Stimulated activated CD4-positive, alpha-beta T cell treated with anti-CD3 and anti-CD28 coated beads, Interleukin-4, amount 100 ng/mL, for 4 hours (primary cell): ENCODE measurements at regions not wholly inside any gene's neighbourhood (a gene's known extent, or its start where the extent isn't known, plus 50 kb on each side); places are given as distances from the start of the nearest gene placed in this dataset.
"Not testable (repeated sequence)": the region's sequence is repeated elsewhere in the genome, so short reads cannot be mapped to it uniquely, and the experiment has no call there.

ENCODE experiments used
- DNase-seq, 2 experiments: peaks; one replicate each; pipeline ENCODE4 v3.0.0-alpha.2; 2020

- no peak for DNase-seq
These were observed 431.8 kb upstream of the CCDC54 start for GRCh38 chr3:106945435-106945834.

GRCh38 chr3:106946866-106947265 is 430.4 kb upstream of the CCDC54 start:
- DNase-seq: no peak

DNA sequence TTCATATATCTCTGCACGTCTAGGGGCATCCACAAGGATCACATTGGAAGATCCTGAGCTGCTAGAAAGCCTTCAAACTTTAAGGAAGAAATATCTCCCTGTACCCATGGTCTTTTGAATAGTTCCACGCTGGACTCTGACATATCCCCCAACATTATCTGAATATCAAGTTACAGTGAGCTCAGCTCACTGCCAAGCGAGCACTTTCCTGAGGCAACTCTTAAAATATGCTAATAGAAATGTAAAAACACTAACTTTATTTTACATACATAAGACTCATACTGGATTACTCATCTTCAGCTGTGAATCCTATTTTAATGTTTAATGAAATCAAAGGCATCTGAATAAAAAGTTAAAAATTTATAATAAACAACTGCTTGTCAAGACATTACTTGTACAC is 420.2 kb upstream of the CCDC54 start:
- DNase-seq: no peak

DNA sequence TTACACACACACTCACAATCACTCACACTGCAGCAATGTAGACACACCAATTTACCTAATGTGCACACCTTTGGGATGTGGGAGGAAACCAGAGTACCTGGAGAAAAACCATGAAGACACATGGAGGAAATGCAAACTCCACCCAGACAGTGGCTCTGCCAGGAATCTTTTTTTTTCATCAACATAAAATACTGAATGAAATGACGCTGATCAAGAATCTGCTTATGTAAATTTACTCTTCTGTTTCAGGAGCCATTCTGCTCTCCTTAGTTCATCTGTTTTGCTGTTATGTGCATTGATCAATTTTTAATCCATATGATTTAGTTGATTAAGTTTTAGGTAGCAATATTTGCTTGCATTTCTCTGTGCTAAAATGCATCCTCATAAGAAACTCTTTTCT is 414.2 kb upstream of the CCDC54 start:
- no peak for DNase-seq

DNA sequence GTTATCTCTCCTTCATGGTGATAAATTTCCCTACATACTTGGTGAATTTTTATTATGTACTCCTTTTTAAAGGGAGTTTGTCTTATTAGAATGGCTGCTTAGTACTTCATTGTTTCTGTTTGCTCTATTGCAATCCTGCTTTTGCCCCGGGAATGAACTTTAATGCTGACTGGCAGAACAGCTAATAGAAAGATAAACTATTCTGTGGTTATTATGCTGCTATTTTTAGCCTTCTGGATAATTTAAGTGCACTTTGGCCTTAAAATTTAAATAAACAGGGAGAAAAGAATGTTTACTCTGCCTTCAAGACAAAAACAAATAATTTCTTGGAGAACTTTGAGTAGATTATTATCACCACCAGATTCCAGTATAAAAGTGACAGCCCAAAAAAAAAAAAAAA is 413.8 kb upstream of the CCDC54 start:
- DNase-seq: no peak

DNA sequence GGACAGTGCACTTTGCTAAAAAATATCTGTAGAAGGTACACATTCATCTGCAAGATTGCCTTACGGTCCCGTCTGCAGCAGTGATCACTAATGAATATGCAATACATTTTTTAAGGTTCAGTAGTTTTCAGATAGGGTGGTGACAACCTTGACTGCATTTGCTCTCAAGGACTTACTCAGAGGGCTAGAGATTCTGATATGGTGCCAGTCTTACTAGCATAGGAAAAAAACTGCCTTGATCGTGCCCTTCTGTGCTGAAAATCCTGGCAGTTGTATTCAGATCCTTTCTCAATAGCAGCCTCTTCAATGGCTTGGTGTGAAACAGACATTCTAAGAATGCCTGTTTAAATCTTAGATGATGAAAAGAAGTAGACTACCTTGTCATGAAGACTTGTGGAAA is 411.9 kb upstream of the CCDC54 start:
- DNase-seq: no peak

DNA sequence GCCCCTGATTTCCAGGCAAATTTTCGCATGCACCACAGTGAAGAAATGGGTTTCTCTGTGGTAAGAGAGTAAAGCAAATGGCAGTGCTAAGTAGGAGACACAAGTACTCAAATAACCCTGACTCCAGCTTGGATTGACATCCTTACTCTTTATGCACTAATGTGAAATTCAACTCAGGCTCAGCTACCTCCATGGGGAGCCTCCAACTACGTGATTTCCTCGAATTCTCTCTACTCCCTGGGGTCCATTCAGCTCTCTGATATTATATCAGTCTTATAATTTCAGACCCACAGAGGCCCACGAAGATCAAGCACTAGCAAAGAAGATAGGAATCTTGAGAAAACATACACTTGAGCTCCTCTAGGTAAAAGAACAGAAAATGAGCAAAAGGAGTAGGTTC is 407.6 kb upstream of the CCDC54 start:
- no peak for DNase-seq

GRCh38 chr3:106981392-106981791 is 395.8 kb upstream of the CCDC54 start:
- no peak for DNase-seq

DNA sequence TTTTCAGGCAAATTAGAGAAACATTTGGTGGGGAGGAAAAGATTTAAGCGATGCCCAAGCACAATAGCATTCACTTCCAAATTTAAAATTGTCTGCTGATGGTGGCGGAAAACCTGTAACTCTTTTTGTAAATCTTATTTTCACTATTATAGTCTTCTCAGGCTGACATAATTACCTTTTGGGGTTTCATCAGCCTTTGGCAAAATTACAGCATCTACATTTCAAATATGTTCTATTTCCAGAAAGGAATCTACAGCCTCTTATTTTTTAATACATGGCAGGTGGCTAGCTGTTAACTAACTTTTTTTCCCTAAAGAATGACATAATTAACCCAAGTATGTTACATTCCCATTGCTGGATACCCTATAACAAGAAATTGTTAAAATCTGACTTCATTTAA is 391.5 kb upstream of the CCDC54 start:
- DNase-seq: no peak

DNA sequence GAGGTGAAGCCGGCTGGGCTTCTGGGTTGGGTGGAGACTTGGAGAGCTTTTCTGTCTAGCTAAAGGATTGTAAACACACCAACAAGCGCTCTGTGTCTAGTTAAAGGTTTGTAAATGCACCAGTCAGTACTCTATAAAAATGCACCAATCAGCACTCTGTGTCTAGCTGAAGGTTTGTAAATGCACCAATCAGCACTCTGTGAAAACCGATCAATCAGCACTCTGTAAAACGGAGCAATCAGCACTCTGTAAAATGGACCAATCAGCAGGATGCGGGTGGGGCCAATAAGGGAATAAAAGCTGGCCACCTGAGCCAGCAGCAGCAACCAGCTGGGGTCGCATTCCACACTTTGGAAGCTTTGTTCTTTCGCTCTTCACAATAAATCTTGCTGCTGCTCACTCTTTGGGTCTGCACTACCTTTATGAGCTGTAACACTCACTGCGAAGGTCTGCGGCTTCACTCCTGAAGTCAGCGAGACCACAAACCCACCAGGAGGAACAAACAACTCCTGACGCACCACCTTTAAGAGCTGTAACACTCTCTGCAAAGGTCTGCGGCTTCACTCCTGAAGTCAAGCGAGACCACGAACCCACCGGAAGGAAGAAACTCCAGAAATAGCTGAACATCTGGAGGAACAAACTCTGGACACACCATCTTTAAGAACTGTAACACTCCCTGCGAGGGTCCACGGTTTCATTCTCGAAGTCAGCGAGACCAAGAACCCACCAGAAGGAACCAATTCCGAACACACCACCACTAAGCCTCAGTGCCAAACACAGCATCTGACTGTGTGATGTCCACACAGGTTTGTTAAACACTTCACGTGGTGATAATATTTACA is 378.2 kb upstream of the CCDC54 start:
- DNase-seq: not testable (repeated sequence)

DNA sequence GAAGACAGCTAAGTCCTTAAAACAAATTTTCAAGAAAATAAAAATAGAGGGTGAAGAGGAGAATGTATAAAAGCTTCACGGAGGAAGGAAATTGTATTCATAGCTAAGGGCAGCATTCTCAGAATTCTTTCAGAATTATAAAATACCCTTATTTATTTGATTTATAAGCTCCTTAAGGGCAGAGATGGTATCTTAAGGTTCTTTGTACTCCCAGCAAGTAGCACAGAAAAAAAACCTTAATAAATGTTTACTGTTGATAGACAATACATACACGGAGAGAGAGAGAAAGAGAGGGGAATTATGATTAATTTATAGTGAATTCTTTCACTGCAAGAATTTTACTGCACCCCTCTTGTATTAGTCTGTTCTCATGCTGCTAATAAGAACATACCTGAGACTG is 375.6 kb upstream of the CCDC54 start:
- no peak for DNase-seq

DNA sequence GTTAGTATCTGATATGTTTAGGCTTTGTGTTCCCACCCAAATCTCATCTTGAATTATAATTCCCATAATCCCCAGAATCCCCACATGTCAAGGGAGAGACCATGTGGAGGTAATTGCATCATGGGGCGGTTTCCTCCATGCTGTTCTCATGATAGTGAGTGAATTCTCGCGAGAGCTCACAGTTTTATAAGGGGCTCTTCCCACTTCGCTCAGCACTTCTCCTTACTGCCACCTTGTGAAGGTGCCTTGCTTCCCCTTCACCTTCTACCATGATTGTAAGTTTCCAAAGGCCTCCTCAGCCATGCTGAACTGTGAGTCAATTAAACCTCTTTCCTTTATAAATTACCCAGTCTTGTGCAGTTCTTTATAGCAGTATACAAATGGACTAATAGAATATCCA is 371.9 kb upstream of the CCDC54 start:
- not testable (repeated sequence) for DNase-seq

DNA sequence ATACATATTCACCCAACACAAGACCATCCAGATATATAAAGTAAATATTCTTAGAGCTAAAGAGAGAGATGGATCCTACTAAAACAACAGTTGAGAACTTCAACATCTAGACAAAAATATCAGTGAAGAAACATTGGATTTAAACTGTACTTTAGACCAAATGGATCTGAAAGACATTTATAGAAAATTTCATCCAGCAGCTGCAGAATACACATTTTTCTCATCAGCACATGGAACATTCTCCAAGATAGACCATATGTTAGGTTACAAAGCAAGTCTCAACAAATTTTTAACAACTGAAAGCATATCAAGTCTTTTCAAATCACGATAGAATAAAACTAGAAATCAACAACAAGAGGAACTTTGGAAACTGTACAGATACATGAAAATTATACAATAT is 369.0 kb upstream of the CCDC54 start:
- DNase-seq: no peak

DNA sequence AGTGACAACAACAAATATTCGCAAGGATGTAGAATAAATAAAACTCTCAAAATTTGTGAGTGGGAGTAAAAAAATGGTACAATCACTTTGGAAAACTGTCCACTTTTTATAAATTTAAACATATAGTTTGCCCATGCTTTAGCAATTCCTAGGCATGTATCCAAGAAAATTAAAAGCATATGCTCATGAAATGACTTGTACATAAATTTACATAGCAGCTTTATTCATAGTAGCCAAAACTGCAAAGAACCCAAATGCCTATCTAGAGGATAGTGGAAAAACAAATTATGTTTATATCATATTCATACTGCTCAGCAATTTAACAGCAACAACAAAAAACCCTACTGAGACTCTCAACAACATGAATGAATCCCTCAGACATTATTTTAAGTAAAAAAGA is 363.6 kb upstream of the CCDC54 start:
- DNase-seq: no peak

DNA sequence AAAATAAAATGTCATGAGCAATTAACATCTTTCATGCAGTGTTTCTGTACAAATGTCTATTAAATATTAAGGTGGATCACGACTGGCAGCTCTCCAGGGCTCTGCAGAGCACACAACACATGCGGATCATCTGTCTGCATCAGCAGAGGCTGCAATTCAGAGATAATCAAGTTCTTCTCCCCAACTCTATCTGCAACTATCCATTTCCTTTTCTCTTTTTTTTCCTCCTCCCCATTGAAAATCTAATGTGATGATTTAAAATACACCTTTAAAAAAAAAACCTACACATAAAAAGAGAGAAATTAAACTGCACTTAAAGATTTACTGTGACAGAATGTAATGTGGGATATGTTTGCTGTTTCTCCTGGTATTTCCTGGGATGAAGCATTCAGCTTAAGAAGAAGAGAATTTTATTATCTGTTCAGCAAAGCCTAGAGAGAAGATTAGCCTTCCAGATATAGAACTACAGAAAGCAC is 352.6 kb upstream of the CCDC54 start:
- no peak for DNase-seq

DNA sequence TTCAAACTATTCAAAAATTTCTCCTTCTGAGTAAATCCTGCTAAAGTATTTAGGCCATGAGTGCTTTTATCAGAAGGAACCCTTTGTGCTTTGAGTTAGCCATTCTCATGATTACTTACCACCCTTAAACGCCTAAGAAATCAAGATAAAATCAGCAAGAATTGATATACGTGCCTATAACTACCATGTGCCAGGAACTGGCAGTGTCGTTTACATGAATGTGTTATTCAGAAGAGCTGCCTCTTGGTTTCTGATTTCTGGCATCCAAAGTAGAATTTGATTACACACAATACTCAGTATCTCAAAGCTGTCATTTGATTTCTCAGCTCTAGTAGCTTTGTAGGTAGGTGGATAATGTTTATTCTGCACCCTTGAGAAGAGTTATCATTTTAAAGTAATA is 351.3 kb upstream of the CCDC54 start:
- DNase-seq: no peak

GRCh38 chr3:107028086-107028485 is 349.2 kb upstream of the CCDC54 start:
- DNase-seq: no peak

DNA sequence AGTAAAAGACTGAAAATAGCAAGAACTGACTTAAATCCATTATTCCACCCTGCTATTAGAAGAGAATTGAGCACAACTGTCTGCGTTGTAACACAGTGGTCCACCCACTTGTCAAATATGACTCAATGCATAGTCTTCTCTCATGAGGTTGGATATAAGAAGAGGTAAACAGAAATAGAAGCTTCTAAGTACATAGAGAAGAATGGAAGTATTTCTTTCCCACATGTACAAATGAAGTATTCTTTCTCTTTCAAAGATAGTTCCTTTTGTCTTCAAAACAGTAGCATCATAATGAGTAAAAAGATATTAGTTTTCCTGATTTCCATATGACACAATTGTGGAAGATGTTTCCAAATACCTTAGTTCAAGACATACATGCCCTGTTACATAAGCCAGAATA is 348.6 kb upstream of the CCDC54 start:
- DNase-seq: no peak

DNA sequence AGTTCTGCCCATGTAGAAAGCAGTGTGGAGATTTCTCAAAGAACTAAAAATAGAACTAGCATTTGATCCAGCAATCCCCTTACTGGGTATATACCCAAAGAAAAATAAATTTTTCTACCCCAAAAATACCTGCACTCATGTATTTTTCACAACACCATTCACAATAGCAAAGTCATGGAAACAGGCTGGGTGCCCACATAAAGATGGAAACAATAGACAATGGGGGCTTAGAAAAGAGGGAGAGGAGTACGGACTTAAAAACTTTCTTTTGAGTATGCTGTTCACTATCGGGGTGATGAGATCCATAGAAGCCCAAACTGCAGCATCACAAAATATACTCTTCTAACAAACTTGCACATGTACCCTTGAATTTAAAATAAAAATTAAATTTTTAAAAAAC is 345.1 kb upstream of the CCDC54 start:
- no peak for DNase-seq

- DNase-seq: no peak
These were observed 343.1 kb upstream of the CCDC54 start for GRCh38 chr3:107034142-107034541.

DNA sequence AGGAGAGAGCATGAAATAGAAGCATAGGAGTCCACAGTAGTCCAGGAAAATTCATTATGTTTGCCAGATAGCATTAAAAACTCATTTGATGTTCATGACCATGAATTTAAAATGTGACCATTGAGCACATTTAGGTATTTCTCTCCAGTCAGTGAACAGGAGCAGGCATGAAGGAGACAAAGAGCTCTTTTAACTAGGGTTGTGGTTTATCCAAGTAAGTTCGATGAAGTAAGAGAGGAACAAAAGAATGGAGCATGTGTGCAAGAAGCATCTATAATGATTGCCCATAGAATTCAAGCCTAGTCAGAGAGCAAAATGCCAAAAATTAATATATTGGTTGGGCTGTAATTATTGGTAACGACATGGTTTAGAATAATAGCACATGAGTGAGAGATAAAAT is 342.1 kb upstream of the CCDC54 start:
- DNase-seq: no peak

DNA sequence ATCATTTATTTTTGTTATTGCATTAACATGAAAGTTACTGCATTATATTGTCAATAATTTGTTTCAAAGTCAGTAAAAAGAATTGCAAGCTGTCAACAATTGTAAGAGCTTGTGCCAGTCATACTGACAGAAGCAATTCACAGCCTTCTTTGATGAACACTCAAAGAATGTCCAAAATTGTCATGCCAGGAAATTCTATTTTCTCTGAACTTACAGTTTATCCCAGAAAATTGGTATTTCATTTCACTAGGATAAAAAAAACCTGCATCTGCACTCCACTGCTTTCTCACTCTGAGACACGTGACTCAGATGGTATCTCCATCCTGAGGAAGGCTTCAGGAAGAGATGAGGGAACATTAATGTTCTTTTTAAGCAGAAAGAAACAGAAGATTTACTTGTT is 332.6 kb upstream of the CCDC54 start:
- no peak for DNase-seq

- DNase-seq: no peak
These were observed 331.4 kb upstream of the CCDC54 start for GRCh38 chr3:107045791-107046190.

DNA sequence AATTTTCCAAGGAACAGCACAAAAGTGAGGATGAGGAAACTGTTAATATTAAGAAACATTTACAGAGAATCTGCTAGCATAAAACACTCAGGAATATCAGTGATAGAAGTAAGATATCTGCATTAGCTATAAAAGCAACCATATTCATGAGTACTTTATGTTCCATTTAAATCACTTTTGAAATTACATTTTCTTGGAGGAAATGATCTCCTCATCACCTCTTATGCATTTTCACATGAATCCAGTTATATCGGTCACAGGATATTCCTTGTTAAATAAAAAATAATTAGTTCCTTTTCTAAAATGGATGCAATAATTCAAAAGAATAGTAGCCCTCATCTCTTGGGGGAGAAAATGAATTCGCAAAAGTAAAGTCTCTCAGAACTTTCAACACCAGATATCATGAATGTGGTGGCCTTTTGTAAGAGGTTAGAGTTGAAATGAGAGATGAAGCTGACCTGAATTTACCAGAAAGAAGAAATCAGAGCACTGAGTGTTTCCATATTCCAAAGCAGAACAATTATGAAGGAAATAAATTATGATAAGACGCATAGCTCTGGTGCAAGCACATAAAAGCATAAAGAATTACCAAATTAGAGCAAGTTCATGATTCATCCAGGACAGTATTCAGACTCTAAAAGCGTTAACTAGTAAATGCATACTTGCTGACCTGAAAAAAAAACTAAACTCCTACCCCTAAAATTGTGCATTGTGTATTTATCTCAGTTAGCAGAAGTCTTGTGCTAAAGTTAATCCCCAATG is 321.9 kb upstream of the CCDC54 start:
- no peak for DNase-seq
